Progenitor cell of endocrine pancreas (in vitro differentiated cells): ENCODE measurements at regions not wholly inside any gene's neighbourhood (a gene's known extent, or its start where the extent isn't known, plus 50 kb on each side); places are given as distances from the start of the nearest gene placed in this dataset.

ENCODE experiments used
- DNase-seq: peaks from one replicate; pipeline ENCODE4 v3.0.0; 2021; ENCODE audit warnings: low spot score; ENCODE audit not compliant: unreplicated experiment
- H3K27ac Mint-ChIP-seq: 2 replicates; pipeline ENCODE4 v1.8.0; 2021; ENCODE audit warnings: mild to moderate bottlenecking, moderate library complexity, mixed read lengths
- H3K27me3 Mint-ChIP-seq: 2 replicates; pipeline ENCODE4 v1.8.0; 2021; ENCODE audit warnings: mixed read lengths
- H3K36me3 Mint-ChIP-seq: 2 replicates; pipeline ENCODE4 v1.8.0; 2022; ENCODE audit warnings: mixed read lengths; ENCODE audit not compliant: insufficient read depth
- H3K4me1 Mint-ChIP-seq: 2 replicates; pipeline ENCODE4 v1.8.0; 2021; ENCODE audit warnings: low read depth, mixed read lengths
- H3K4me3 Mint-ChIP-seq: 2 replicates; pipeline ENCODE4 v1.8.0; 2021; ENCODE audit warnings: low read depth, mild to moderate bottlenecking, moderate library complexity, mixed read lengths
- H3K9me3 Mint-ChIP-seq: 2 replicates; pipeline ENCODE4 v1.8.0; 2021; ENCODE audit warnings: low read depth, mixed read lengths
- CTCF ChIP-seq: fragments of 200-600 bp; sonication (generic); IDR thresholded peaks from one replicate; pipeline ENCODE4 v1.5.0; 2021; ENCODE audit warnings: antibody characterized with exemption, mild to moderate bottlenecking; ENCODE audit not compliant: unreplicated experiment

GRCh38 chr9:110109333-110110092 lies 98.4 kb downstream of the C9orf152 start:
- Mint-ChIP-seq H3K36me3 (no peaks in the 10 kb centered on the region), H3K9me3 (no peaks in the 10 kb centered on the region), H3K27ac (no peak overlapping the region), H3K27me3 (peaks cover 5% of the 10 kb centered on the region), H3K4me1 (peaks cover 1% of the 10 kb centered on the region), H3K4me3 (no peak overlapping the region)
- DNase-seq = no peak
- no peak for TF ChIP-seq CTCF

DNA sequence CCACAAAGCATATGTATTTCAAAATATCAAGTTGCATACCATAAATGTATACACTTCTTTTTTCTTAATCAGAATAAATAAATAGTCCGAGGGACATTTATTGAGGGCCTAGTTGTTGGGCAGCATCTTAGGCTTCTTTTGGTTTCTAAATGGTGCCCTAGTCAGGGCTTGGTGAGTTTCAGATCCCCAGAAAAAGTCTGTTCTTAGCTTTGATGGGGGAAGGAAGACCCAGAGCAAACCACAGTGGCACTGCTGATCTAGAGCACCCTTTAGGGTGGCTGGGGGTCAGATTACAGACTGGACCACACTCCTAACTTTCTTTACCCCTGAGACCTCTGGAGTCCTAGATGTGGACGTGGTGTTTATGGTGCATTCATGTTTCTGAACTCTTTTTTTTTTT lies 97.8 kb downstream of the C9orf152 start:
- no peak for TF ChIP-seq CTCF
- Mint-ChIP-seq H3K4me3 (no peak overlapping the region), H3K36me3 (no peaks in the 10 kb centered on the region), H3K27ac (no peak overlapping the region), H3K4me1 (peaks cover 3% of the 10 kb centered on the region), H3K27me3 (peaks cover 8% of the 10 kb centered on the region), H3K9me3 (no peaks in the 10 kb centered on the region)
- no peak for DNase-seq

DNA sequence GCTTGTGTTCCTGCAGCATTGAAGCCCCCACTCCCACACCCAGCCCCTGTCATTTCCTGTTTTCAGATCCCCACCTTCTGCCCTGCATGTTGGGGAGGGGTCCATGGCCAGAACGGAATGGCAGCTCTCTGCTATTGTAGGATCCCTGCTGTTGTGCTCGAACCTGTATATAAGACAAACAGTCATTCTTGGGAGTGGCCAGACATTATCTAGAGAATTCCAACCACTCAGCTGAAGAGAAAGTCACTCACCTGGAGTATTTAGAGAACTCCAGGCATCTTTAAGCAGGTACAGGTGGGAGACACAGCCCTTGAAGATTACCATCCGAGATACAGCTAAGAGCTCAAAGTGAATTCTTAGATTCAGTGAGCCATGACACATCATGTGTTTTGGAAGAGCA lies 96.1 kb downstream of the C9orf152 start:
- no peak overlapping the region for H3K27ac Mint-ChIP-seq
- no peak for TF ChIP-seq CTCF
- no peak overlapping the region for H3K4me3 Mint-ChIP-seq
- peaks cover 10% of the 10 kb centered on the region for H3K27me3 Mint-ChIP-seq
- no peaks in the 10 kb centered on the region for H3K36me3 Mint-ChIP-seq
- peaks cover 3% of the 10 kb centered on the region for H3K4me1 Mint-ChIP-seq
- DNase-seq = no peak
- no peaks in the 10 kb centered on the region for H3K9me3 Mint-ChIP-seq

GRCh38 chr9:110112792-110113191 lies 95.2 kb downstream of the C9orf152 start:
- no peak overlapping the region for H3K27ac Mint-ChIP-seq
- peaks cover 3% of the 10 kb centered on the region for H3K4me1 Mint-ChIP-seq
- H3K27me3 Mint-ChIP-seq = peaks cover 10% of the 10 kb centered on the region
- DNase-seq = no peak
- no peak overlapping the region for H3K4me3 Mint-ChIP-seq
- TF ChIP-seq CTCF = no peak
- H3K9me3 Mint-ChIP-seq = no peaks in the 10 kb centered on the region
- no peaks in the 10 kb centered on the region for H3K36me3 Mint-ChIP-seq

DNA sequence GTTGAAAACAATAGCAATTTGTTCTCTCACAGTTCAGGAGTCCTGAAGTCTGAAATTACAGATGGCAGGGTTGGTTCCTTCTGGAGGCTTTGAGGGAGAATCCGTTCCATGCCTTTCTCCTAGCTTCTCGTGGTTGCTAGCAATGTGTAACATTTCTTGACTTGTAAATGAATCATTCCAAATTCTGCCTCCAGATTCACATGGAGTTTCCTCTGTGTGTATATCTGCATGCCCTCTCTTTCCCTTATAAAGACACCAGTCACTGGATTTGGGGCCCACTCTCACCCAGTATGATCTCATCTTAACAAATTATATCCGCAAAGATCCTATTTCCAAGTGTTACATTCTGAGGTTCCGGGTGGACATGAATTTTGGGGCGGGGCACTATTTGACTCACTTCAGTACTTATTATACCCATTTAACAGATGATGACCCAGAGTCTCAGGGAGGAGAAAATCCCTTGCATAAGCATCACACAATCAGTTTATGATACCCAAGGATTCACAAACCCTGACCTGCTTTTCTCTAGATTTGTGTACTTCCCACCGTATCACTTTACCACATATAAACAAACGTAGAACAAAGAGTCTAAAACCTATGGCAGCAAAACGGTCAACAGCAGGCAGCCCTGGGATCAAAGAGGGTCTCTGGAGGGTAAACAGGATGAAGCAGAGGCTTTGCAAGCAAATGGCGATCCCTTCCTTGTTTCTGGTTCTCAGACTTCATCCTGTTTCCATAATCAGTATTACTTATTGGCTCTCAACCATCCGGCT lies 93.7 kb downstream of the C9orf152 start:
- peaks cover 10% of the 10 kb centered on the region for H3K27me3 Mint-ChIP-seq
- H3K9me3 Mint-ChIP-seq = no peaks in the 10 kb centered on the region
- TF ChIP-seq CTCF = no peak
- H3K4me3 Mint-ChIP-seq = no peak overlapping the region
- H3K4me1 Mint-ChIP-seq = peaks cover 3% of the 10 kb centered on the region
- H3K36me3 Mint-ChIP-seq = no peaks in the 10 kb centered on the region
- DNase-seq = no peak
- H3K27ac Mint-ChIP-seq = no peak overlapping the region
